ENCODE measurements at regions not wholly inside any gene's neighbourhood (a gene's known extent, or its start where the extent isn't known, plus 50 kb on each side); places are given as distances from the start of the nearest gene placed in this dataset.

DNA sequence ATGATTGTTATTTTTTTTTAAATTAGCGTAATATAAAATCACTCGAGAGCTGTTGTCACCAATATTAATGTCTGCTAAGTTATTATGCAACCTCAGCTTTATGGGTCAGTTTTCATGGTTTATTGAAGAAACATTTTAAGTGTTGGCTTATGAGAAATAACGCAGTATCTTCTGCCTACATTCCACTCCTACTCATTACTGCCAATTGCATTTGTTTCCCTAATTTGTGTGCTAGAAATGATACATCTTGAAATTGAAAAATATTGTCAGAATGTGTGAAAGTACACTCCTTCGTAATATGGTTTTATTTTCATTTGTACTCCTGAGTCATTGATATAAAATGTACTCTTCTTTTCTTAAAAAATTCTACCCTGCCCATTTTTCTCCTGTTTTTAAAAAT, 333.3 kb upstream of the HSF2 start:
- CTCF ChIA-PET: no interaction called here
- no peak for DNase-seq (ENCODE audit: low spot score)
- H3K27ac ChIP-seq: no peak overlapping the region
- TF ChIP-seq, protein P1, sequence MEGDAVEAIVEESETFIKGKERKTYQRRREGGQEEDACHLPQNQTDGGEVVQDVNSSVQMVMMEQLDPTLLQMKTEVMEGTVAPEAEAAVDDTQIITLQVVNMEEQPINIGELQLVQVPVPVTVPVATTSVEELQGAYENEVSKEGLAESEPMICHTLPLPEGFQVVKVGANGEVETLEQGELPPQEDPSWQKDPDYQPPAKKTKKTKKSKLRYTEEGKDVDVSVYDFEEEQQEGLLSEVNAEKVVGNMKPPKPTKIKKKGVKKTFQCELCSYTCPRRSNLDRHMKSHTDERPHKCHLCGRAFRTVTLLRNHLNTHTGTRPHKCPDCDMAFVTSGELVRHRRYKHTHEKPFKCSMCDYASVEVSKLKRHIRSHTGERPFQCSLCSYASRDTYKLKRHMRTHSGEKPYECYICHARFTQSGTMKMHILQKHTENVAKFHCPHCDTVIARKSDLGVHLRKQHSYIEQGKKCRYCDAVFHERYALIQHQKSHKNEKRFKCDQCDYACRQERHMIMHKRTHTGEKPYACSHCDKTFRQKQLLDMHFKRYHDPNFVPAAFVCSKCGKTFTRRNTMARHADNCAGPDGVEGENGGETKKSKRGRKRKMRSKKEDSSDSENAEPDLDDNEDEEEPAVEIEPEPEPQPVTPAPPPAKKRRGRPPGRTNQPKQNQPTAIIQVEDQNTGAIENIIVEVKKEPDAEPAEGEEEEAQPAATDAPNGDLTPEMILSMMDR (conservative IDR thresholded peaks at IDR 0.05; ENCODE audit: low read depth): no peak
- POLR2A ChIA-PET (ENCODE audit: low non-redundant PET): no interaction called here

GRCh38 chr6:122068291-122068769, 331.1 kb upstream of the HSF2 start:
- ChIA-PET CTCF (interaction anchor here (0.6 to 0.8 kb wide), 3 partner anchors 34 to 637 kb away, joined by 3 read pairs; no protein-coding TSS in a partner anchor), POLR2A (ENCODE audit: low non-redundant PET) (no interaction called here)
- TF ChIP-seq, protein P1 (conservative IDR thresholded peaks at IDR 0.05; ENCODE audit: low read depth): no peak
- DNase-seq (ENCODE audit: low spot score): no peak
- no peak overlapping the region for H3K27ac ChIP-seq

DNA sequence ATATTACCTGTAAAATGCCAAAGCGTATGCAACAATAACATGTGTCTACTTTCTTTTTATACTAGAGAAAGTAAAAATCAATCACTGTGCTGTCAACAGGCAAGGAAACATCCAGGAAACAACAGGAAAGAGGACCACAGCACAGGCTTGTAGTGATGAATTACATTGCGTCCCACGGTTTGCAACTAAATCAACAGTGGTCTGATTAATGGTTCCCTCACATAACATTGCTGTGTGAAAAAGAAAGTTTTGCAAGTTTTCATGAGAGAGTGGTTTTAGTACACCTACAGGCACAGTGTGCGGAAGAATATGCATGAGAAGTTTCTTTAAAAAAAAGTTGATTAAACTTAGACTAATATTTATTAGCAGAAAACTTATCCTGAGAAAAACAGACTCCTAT, 329.5 kb upstream of the HSF2 start:
- TF ChIP-seq, protein P1 (conservative IDR thresholded peaks at IDR 0.05; ENCODE audit: low read depth): no peak
- DNase-seq (ENCODE audit: low spot score): no peak
- POLR2A ChIA-PET (ENCODE audit: low non-redundant PET): no interaction called here
- CTCF ChIA-PET: no interaction called here
- no peak overlapping the region for H3K27ac ChIP-seq

DNA sequence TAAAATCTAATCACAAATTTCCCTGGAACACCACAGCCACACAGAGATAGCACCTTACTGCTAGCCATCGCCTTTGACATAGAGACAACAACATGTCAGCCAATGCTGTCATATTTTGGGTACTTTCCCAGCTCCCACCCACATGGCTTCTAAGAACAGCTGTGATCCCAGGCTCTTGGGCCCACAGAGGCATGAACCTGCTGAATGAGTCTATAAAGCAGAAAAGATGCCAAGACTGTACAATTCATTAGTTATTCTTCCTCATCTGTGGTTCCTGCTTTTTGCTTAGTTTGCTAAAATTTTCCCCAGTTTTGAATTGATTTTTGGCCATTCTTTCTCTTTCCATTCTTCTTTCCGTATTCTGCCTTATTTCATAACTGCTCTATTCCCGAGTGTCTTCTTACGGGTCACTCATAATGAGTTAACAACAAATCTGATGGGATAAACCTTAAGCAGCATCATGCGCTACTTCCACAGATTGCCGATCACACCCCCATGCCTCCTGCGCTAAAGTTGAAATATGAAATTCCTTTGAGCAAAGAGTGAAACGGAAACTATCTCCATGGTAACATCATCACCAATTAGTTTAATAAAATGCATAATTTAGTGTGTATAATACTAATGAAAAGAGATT, 327.3 kb upstream of the HSF2 start:
- TF ChIP-seq, protein P1 (conservative IDR thresholded peaks at IDR 0.05; ENCODE audit: low read depth): no peak
- ChIA-PET POLR2A (ENCODE audit: low non-redundant PET) (no interaction called here), CTCF (interaction anchor here (0.6 kb wide), 1 partner anchor 575 kb away, joined by 4 read pairs; no protein-coding TSS in a partner anchor)
- H3K27ac ChIP-seq: no peak overlapping the region
- DNase-seq (ENCODE audit: low spot score): no peak

DNA sequence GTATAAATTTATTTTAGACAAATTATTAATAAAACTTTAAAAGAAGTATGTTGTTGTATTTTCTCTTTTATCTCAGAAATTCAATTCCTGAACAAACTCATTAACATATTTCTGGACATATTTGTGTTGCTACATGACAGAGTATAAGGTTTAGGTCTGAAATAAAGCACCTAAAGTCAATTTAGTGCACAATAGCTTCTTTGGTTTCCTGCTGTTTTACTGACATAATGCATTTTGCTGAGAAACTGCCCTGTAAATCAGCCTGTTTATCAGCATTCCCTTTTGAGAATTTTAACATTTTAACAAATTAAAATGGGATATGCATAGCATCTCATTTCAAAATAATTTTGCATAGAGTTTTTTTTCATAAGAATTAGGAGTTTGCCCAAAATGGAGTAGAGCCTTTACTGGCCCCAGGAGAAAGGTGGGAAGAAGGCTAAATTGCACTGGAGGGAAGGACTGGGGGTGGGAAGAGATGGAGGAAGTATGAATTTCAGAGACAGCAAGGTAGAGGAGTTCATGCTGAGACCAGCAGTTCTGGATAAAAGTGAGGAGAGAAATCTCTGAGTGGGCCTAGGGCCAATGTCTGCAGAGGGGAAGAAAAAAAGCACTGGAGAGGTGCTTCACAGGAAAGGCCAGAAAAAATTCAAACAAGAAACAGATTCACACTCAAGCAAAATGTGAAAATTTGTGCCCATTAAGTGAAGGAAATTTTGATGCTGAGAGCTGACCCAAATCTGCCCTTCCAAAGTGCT, 324.2 kb upstream of the HSF2 start:
- POLR2A ChIA-PET (ENCODE audit: low non-redundant PET): no interaction called here

GRCh38 chr6:122075917-122076316, 323.5 kb upstream of the HSF2 start:
- TF ChIP-seq, protein P1 (conservative IDR thresholded peaks at IDR 0.05; ENCODE audit: low read depth): no peak
- CTCF ChIA-PET: interaction anchor here (0.6 kb wide), 1 partner anchor 1566 kb away, joined by 7 read pairs; no protein-coding TSS in a partner anchor
- DNase-seq (ENCODE audit: low spot score): no peak
- POLR2A ChIA-PET (ENCODE audit: low non-redundant PET): no interaction called here
- no peak overlapping the region for H3K27ac ChIP-seq

More for the DNA sequence above, 324.2 kb upstream of the HSF2 start:
- DNase-seq (ENCODE audit: low spot score): no peak
- H3K27ac ChIP-seq: no peak overlapping the region
- CTCF ChIA-PET: interaction anchor here (0.6 kb wide), 1 partner anchor 1565 kb away, joined by 7 read pairs; no protein-coding TSS in a partner anchor
- TF ChIP-seq, protein P1 (conservative IDR thresholded peaks at IDR 0.05; ENCODE audit: low read depth): no peak

Data from RWPE1 (cell line).